GM19467 (cell line): ENCODE measurements at regions not wholly inside any gene's neighbourhood (a gene's known extent, or its start where the extent isn't known, plus 50 kb on each side); places are given as distances from the start of the nearest gene placed in this dataset.

Experiments
- ATAC-seq: cut with Tn5 transposase; IDR thresholded peaks from one replicate; pipeline ENCODE4 v1.9.1; 2021; ENCODE audit warnings: mild to moderate bottlenecking, moderate library complexity; ENCODE audit not compliant: unreplicated experiment

DNA sequence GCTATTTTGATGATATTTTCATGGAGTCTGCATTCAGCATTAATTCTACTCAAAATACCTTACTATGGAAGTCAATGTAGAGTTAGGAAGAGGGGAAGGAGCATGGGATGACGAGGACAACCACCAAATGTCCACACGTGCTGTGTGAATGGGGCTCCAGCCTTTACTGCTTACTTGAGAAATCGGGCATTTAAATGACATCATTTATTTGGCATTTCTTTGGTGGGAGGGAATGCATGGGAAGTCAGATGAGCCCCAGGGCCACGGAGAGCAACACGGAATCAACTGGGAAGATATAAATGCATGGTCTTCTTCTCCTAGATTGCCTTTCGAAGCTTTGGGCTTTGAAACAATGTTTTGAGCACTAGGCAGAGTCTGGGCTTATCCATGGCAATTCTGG is 458.5 kb upstream of the KLF4 start:
- no peak for ATAC-seq

DNA sequence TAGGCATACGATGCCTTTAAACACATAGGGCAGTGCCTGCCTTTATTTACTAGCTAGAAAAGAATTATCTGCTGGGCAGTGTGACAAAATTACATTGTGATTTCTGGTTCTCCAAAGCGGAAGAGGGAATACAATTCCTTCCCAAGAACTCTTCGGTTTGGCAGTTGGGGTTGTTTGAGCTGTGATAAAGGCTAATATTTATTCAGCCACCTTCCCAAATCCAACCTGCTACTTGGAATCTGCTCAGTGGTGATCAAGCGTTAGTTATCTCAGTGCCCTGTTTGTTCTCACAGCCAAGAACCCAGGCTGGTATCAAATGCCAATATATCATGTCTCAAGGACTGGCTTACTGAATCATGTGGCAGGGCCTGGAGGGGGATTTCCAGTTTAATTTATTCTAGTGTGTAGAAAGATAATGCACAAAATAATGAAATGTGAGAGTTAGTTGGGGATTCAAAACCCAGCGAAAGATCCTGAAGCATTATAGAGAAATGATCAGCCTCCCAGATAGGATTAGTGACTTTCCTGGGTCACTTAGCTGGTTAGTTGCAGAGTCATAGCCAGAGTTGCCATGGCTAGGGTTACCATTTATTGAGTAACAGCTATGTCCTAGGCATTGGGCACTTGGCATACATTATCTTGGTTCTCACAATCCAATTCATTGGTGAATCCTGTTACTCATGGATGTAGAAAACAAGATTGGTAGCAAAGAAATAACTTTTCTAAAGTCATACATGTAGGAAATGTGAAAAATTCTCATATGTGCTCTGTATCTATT is 457.0 kb upstream of the KLF4 start:
- no peak for ATAC-seq

DNA sequence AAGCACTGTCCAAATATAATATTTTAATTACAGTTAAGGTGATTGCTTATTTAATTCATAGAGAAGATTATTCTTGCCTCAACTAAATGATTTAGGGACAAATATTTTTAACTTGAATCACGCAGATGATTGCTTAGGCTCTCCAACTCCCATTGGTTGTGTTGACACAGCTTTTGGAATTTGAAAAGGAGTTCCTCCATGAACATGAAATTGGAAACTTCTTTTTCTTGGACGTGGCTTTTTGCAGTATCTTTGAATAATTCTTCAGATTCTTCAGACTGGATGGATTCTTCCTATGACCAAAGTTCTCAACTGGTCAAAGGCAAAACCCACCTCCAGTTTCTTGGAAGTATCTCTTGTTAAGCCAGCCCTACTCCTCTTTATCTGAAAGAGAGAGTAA is 456.4 kb upstream of the KLF4 start:
- ATAC-seq, result no peak

DNA sequence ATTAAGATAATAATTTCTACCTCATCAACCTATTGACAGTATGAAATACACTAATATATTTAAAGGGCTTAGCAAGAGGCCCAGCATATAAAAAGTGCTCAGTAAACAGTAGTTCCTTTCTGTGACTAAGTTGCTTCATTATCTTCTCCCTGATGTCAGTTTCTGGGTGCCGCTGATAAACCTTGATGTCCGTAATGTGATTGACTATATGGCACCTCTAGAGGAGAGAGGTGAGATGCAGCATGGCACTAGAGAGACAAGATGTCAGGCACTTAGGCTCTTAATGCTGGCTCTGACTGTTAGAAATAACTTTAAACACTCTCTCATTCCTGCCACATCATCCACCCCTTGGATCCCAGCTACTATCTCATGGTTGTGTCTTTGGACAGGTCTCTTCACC is 455.9 kb upstream of the KLF4 start:
- ATAC-seq, result no peak

GRCh38 chr9:107944387-107944786 is 454.8 kb upstream of the KLF4 start:
- ATAC-seq, result no peak

DNA sequence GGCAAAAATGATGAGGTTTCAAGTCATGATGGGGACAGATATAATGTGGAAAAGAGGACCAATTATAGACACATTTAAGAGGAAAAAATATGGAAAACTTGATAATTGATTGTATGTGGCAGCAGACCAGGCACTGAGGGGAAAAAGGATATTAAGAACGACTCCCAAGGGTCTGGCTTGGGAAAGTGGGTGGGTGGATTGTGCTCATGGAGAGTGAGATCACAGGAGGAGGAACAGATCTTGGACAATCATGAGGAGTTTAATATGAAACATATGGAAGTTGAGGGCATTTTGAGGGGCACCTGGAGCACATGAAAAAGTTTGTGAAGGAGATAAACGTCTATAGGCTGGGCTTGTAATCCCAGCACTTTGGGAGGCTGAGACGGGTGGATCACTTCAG is 454.3 kb upstream of the KLF4 start:
- no peak for ATAC-seq

- ATAC-seq, result no peak
These were observed 453.3 kb upstream of the KLF4 start for GRCh38 chr9:107942856-107943255.

- ATAC-seq, result no peak
These were observed 452.7 kb upstream of the KLF4 start for GRCh38 chr9:107942291-107942690.

- no peak for ATAC-seq
These were observed 451.3 kb upstream of the KLF4 start for GRCh38 chr9:107940616-107941595.

GRCh38 chr9:107938801-107939386 is 449.3 kb upstream of the KLF4 start:
- ATAC-seq, result no peak

DNA sequence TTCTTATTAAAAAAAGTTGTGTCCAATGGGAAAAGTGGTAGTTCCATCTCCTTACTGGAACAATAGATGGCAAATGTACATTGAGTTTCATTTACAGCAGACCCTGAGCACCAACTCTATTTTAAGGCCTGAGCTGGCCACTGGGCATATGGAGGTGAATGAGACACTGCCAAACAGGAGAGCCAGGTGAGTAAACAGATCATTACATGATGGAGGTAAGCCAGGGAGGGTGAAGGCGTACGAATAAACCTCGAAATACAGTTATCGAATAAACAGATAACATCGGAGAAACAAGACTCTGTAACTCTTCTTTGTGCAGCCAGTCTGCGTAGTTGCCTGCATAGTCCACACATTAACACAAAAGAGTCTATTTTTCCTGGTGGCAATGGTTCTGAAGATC is 446.4 kb upstream of the KLF4 start:
- no peak for ATAC-seq

DNA sequence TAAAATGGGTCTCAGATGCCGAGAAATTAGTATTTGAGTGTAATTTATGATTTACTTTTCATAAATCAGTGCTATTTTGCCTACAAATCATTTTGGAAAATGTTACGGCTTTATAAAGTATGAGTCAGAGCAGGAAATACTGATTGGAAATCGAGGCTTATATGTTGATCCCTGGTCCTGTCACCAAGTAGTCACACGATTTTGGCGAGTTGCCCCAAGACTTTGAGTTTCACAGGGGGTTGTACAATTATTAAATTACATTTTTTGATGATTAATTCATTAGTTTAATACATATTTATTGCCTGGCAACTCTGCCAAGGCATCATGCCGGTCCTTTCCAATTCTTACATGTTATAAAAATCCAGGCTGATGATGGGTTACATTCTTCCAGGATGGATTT is 443.9 kb upstream of the KLF4 start:
- ATAC-seq, result no peak

DNA sequence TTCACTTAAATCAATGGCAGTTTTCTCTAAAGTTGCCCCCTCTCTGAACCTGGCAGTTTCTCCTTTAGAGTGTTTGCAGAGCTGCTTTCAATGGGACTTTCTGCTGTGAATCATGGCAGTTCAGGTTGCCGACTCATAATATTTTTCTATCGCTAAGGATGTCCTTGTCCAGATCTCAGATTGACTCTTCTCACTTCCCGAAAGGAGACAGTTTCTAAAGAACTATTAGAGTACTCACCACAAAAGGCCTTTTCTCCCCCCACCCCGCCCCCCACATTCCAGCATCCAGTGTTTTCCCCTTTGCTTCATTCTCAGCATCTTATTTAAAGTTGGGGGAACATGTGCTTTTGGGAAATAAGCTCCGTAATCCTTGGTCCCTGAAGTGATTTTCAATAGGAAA is 443.5 kb upstream of the KLF4 start:
- no peak for ATAC-seq

DNA sequence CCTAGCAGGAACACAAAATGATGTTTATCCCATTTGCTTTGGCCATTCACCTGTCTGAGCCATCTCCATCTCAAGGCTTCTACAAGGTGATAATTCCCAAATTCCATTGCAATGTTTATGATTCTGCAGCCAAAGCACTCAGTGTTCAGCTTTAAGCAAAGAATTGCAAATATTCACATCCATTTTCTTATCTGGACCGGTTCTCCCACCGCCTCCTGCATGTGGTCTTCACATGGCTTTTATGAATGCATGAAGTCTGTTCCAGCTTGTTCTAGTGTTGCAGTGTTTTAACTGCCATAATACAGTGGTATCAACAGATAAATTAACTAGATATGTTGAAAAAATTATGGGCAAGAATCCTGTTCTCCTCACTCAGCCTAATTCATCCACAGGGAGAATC is 443.0 kb upstream of the KLF4 start:
- ATAC-seq, result no peak

GRCh38 chr9:107932046-107932445 is 442.5 kb upstream of the KLF4 start:
- ATAC-seq, result no peak

DNA sequence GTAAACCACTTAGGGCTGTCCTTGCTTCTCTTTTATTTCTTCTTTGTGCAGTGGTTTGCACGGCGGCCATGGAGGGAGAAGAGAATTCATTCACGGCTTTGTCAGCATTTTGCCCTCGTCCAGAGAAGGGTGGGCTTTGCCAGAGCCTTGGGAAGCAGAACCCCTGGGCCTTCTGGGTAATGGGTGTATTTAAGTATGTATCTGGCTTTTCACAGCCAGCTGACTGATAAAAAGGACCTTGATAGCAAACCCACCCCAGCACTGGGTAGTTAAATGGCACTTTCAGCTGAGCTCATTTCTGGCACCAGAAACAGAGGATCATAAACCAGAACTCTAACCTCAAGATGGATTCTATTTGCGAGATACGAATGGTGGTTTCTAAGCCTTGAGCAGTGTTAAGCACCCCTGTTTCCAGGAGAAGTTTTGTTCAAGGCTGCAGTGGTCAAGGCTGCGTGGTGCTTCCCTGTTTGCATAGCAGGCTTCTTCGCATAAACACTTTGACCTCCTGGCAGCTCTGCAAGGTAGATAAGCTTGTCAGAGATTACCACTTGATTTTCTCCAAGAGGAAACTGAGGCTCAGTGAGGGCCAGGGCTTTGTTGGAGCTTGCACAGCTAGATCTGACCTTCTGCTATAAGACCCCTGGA is 441.6 kb upstream of the KLF4 start:
- ATAC-seq, result no peak

DNA sequence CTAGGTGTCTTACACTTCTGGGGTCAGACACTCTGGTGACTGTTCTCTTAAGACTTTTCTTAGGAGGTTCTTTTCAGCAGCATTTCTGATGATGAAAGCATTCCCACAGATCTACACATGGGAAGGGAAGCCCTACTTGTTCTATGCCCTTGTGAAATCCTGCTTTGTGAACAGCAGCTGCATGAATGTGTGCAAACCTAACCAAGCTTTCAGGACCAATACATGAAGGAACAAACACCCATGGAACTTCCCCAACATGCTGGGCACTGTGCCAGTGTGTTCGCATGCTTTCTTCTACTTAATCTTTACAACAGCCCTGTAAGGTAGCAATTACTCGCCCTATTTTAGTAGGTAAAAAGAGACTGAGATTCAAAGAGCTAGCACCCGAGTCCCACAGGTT is 439.9 kb upstream of the KLF4 start:
- ATAC-seq, result no peak

DNA sequence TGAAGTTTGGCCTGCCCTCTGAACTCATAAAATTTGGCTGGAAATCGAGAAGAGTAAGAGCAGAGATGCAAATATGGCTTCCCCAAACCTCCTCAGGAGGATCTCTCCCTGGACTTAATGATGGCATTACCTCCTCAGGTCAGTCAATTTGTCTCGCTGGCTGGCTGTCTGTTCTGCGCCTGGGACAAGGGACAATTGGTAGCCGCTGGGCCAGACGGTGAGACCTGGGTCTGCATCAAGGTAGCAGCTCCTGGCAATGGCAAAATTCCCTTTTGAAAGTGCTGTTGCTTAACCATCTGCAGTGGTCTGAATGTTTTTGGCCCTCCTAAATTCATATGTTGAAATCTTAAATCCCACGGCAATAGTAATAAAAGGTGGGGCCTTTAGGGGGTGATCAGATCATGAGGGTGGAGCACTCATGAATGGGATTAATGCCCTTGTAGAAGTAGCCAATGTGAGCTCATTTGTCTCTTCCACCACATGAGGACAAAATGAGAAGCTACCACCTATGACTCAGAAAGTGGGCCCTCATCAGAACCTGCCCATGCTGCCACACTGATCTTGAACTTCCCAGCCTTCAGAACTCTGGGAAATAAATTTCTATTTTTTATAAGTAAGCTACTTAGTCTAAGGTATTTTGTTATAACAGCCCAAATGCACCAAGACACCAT is 439.3 kb upstream of the KLF4 start:
- no peak for ATAC-seq

DNA sequence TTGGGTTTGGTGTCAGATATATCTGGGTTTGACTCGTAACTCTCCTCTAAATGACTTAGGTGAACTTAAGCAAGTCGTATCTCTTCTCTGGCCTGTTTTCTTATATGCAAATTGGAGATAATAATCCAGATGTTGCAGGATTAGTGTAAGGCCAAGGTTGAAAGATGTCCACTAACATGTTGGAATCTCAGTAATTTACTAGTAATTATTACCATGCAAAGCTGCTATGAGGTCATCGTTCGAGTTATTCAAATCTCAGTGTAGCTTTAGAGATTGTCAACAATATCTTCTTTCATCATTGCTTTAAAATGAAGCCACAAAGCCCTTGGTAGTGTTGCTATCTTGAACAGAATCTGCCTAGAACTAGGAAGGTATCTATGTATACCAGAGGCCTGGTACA is 437.7 kb upstream of the KLF4 start:
- no peak for ATAC-seq

DNA sequence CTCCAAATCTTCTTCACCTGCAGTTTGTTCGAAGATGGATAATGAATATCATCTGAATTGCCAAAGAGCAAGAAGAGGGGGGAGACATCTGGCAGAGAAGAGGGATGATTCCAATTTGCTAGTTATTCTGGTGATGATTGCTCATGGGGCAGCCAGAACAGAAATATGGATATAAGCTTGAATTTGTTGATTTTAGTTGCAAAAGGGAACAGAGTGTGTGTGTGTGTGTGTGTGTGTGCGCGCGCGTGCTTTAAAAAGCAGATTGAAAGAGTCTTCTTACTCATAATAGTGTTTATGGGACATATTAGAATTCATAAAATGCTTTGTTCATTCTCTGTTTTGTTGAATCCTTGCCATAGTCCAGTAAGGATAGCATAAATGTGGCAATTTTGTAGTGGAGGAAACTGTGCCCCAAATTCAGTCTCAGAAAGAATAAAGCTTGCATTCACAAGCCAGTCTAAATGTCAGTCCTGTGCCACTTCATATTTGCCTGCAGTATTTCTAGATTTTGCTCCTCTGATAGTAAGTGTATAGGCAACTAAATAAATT is 436.3 kb upstream of the KLF4 start:
- ATAC-seq, result no peak
